Neural crest cell (in vitro differentiated cells): ENCODE measurements at regions not wholly inside any gene's neighbourhood (a gene's known extent, or its start where the extent isn't known, plus 50 kb on each side); places are given as distances from the start of the nearest gene placed in this dataset.

Source experiments
- DNase-seq: peaks from one replicate; pipeline ENCODE4 v3.0.0; 2021; ENCODE audit warnings: low read depth, mixed read lengths, low spot score
- H3K27ac Mint-ChIP-seq: one replicate; pipeline ENCODE4 v1.8.0; 2021; ENCODE audit warnings: mild to moderate bottlenecking, mixed read lengths; ENCODE audit not compliant: unreplicated experiment
- H3K27me3 Mint-ChIP-seq: 2 replicates; pipeline ENCODE4 v1.8.0; 2021; ENCODE audit warnings: low read depth, mild to moderate bottlenecking, mixed read lengths
- H3K36me3 Mint-ChIP-seq: 2 replicates; pipeline ENCODE4 v1.8.0; 2021; ENCODE audit warnings: low read depth, mild to moderate bottlenecking, mixed read lengths
- H3K4me1 Mint-ChIP-seq: 2 replicates; pipeline ENCODE4 v1.8.0; 2021; ENCODE audit warnings: mixed read lengths
- H3K4me3 Mint-ChIP-seq: one replicate; pipeline ENCODE4 v1.8.0; 2021; ENCODE audit warnings: mild to moderate bottlenecking, mixed read lengths
- H3K9me3 Mint-ChIP-seq: 2 replicates; pipeline ENCODE4 v1.8.0; 2021; ENCODE audit warnings: mixed read lengths
- TF ChIP-seq, protein P1 (sequence below): fragments of 200-600 bp; sonication (generic); conservative IDR thresholded peaks from 2 replicates; pipeline ENCODE4 v1.5.0; 2021; ENCODE audit warnings: antibody characterized with exemption, mild to moderate bottlenecking

GRCh38 chr3:118766306-118766669 is 268.4 kb downstream of the IGSF11 start:
- DNase-seq, result no peak
- H3K4me3 Mint-ChIP-seq, result no peak overlapping the region
- peaks cover 5% of the 10 kb centered on the region for H3K9me3 Mint-ChIP-seq
- H3K36me3 Mint-ChIP-seq, result no peaks in the 10 kb centered on the region
- no peak overlapping the region for H3K27ac Mint-ChIP-seq
- peaks cover 5% of the 10 kb centered on the region for H3K4me1 Mint-ChIP-seq
- no peaks in the 10 kb centered on the region for H3K27me3 Mint-ChIP-seq
- TF ChIP-seq, protein P1, sequence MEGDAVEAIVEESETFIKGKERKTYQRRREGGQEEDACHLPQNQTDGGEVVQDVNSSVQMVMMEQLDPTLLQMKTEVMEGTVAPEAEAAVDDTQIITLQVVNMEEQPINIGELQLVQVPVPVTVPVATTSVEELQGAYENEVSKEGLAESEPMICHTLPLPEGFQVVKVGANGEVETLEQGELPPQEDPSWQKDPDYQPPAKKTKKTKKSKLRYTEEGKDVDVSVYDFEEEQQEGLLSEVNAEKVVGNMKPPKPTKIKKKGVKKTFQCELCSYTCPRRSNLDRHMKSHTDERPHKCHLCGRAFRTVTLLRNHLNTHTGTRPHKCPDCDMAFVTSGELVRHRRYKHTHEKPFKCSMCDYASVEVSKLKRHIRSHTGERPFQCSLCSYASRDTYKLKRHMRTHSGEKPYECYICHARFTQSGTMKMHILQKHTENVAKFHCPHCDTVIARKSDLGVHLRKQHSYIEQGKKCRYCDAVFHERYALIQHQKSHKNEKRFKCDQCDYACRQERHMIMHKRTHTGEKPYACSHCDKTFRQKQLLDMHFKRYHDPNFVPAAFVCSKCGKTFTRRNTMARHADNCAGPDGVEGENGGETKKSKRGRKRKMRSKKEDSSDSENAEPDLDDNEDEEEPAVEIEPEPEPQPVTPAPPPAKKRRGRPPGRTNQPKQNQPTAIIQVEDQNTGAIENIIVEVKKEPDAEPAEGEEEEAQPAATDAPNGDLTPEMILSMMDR, result no peak

- Mint-ChIP-seq H3K27ac (no peak overlapping the region), H3K36me3 (no peaks in the 10 kb centered on the region), H3K27me3 (no peaks in the 10 kb centered on the region), H3K9me3 (peaks cover 6% of the 10 kb centered on the region), H3K4me1 (peaks cover 11% of the 10 kb centered on the region), H3K4me3 (no peak overlapping the region)
- DNase-seq, result no peak
- TF ChIP-seq, protein P1, result no peak
These were observed 262.6 kb downstream of the IGSF11 start for GRCh38 chr3:118772036-118772435.

DNA sequence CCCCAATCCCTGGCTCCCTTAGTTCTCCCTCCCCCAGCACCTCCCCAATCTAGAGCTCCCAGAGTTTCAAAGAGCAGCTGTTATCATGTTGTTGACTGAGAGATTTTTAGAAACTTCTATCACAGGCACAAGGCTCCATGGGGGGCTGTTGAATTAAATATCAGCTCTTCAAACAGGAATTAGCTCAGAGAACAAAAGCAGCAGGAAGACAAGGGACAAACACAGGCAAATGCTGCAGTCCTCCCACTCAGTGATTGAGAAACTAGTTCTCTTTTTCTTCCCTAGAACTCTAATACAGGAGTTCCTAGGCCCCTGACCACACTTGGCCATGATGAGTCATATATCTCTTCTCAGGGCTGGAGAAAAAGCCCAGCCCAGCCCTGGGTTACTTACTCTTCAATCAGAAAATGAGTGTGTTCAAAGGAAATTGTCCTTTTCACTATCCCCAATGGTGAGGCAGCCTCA is 262.1 kb downstream of the IGSF11 start:
- TF ChIP-seq, protein P1, result no peak
- Mint-ChIP-seq H3K27ac (peak overlapping the region; percentile 57), H3K4me1 (peaks cover 11% of the 10 kb centered on the region), H3K27me3 (no peaks in the 10 kb centered on the region), H3K36me3 (no peaks in the 10 kb centered on the region), H3K4me3 (no peak overlapping the region), H3K9me3 (peaks cover 5% of the 10 kb centered on the region)
- DNase-seq, result no peak

DNA sequence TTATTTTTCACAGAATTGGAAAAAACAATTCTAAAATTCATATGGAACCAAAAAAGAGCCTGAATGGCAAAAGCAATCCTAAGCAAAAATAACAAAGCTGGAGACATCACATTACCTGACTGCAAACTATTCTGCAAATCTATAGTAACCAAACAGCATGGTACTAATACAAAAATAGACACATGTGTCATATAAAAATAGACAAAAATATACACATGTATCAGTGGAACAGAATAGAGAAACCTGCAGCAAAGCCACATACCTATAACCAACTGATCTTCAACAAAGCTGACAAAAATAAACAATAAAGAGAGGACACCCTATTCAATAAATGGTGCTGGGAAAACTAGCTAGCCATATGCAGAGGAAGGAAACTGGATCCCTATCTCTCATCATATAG is 259.6 kb downstream of the IGSF11 start:
- Mint-ChIP-seq H3K9me3 (peaks cover 3% of the 10 kb centered on the region), H3K27ac (no peak overlapping the region), H3K4me3 (no peak overlapping the region), H3K4me1 (peaks cover 11% of the 10 kb centered on the region), H3K27me3 (no peaks in the 10 kb centered on the region), H3K36me3 (no peaks in the 10 kb centered on the region)
- no peak for DNase-seq
- TF ChIP-seq, protein P1, result no peak

- no peaks in the 10 kb centered on the region for H3K27me3 Mint-ChIP-seq
- no peak overlapping the region for H3K4me3 Mint-ChIP-seq
- TF ChIP-seq, protein P1, result no peak
- peaks cover 3% of the 10 kb centered on the region for H3K9me3 Mint-ChIP-seq
- no peaks in the 10 kb centered on the region for H3K36me3 Mint-ChIP-seq
- H3K4me1 Mint-ChIP-seq, result peaks cover 12% of the 10 kb centered on the region
- H3K27ac Mint-ChIP-seq, result no peak overlapping the region
- no peak for DNase-seq
These were observed 256.4 kb downstream of the IGSF11 start for GRCh38 chr3:118778201-118778600.

DNA sequence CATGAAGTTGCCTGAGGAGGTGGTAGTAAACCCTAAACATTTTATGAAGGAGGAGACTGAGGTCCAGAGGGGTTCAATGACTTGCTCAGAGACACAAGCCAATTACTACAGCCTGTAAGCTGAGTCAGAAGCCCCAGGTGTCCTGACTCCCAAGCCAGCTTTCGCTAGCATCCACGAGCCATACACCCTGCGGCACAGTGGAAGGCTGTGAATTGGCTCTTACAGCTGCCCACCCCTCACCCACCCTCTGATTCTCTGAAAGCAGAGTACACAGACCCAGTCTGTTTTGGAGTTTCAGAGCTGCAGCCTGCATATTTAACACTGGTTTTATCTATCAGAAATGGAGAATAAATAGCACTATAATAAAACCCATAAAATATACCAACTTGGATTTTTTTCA is 253.4 kb downstream of the IGSF11 start:
- no peaks in the 10 kb centered on the region for H3K9me3 Mint-ChIP-seq
- H3K27ac Mint-ChIP-seq, result no peak overlapping the region

More for the DNA sequence above, 253.4 kb downstream of the IGSF11 start:
- Mint-ChIP-seq H3K27me3 (no peaks in the 10 kb centered on the region), H3K4me1 (peaks cover 12% of the 10 kb centered on the region), H3K36me3 (no peaks in the 10 kb centered on the region), H3K4me3 (no peak overlapping the region)
- DNase-seq, result no peak
- TF ChIP-seq, protein P1, result no peak
